Urinary bladder (tissue), 3 donors: ENCODE measurements at regions not wholly inside any gene's neighbourhood (a gene's known extent, or its start where the extent isn't known, plus 50 kb on each side); places are given as distances from the start of the nearest gene placed in this dataset.

ENCODE experiments used
- DNase-seq: peaks from one replicate; pipeline ENCODE4 v3.0.0-alpha.2; 2015; ENCODE audit errors: extremely low spot score
- H3K27ac ChIP-seq: one replicate; pipeline ENCODE4 v1.5.1; 2013; ENCODE audit warnings: low read depth, mild to moderate bottlenecking, moderate library complexity
- H3K36me3 ChIP-seq: one replicate; pipeline ENCODE4 v1.6.1; 2013; ENCODE audit warnings: mild to moderate bottlenecking, moderate library complexity; ENCODE audit not compliant: insufficient read depth
- H3K4me1 ChIP-seq: one replicate; pipeline ENCODE4 v1.6.1; 2013; ENCODE audit warnings: mild to moderate bottlenecking, moderate library complexity; ENCODE audit not compliant: insufficient read depth
- H3K4me3 ChIP-seq: one replicate; pipeline ENCODE4 v1.5.1; 2013; ENCODE audit warnings: low read depth, low read length
- WGBS: extraction: QIAGEN DNeasy Blood & Tissue Kit; methylation state at CpG from one replicate; pipeline ENCODE4 v1.1.7; 2013; 5-methylcytosine and 5-hydroxymethylcytosine counted together
- donor health status: healthy with polysubstance abuse.
- donor health status: healthy.

- Histone ChIP-seq H3K27ac (no peak overlapping the region), H3K4me1 (peaks cover 1% of the 10 kb centered on the region), H3K4me3 (no peak overlapping the region), H3K36me3 (no peaks in the 10 kb centered on the region)
- no peak for DNase-seq
- 7% methylated on average over 36 of the region's 36 CpGs for WGBS
These were observed 257.0 kb downstream of the OTUD1 start for GRCh38 chr10:23695825-23696420.

- no peak overlapping the region for H3K4me3 ChIP-seq
- peaks cover 1% of the 10 kb centered on the region for H3K4me1 ChIP-seq
- no peak overlapping the region for H3K27ac ChIP-seq
- no peak for DNase-seq
- WGBS = 77% methylated on average over 3 of the region's 3 CpGs
- no peaks in the 10 kb centered on the region for H3K36me3 ChIP-seq
These were observed 257.6 kb downstream of the OTUD1 start for GRCh38 chr10:23696476-23696875.

GRCh38 chr10:23702977-23703414 is 264.1 kb downstream of the OTUD1 start:
- no peaks in the 10 kb centered on the region for H3K4me1 ChIP-seq
- WGBS = 10% methylated on average over 9 of the region's 9 CpGs
- H3K36me3 ChIP-seq = no peaks in the 10 kb centered on the region
- peak; percentile 26 for DNase-seq
- no peak overlapping the region for H3K27ac ChIP-seq
- no peak overlapping the region for H3K4me3 ChIP-seq

- DNase-seq = no peak
- no peak overlapping the region for H3K4me3 ChIP-seq
- 94% methylated on average over 1 of the region's 1 CpG for WGBS
- H3K4me1 ChIP-seq = no peaks in the 10 kb centered on the region
- H3K27ac ChIP-seq = no peak overlapping the region
- no peaks in the 10 kb centered on the region for H3K36me3 ChIP-seq
These were observed 276.5 kb downstream of the OTUD1 start for GRCh38 chr10:23715363-23715762.

- H3K36me3 ChIP-seq = no peaks in the 10 kb centered on the region
- H3K4me3 ChIP-seq = no peak overlapping the region
- 56% methylated on average over 2 of the region's 2 CpGs for WGBS
- no peaks in the 10 kb centered on the region for H3K4me1 ChIP-seq
- H3K27ac ChIP-seq = no peak overlapping the region
- no peak for DNase-seq
These were observed 279.0 kb downstream of the OTUD1 start for GRCh38 chr10:23717913-23718312.

- Histone ChIP-seq H3K4me3 (no peak overlapping the region), H3K4me1 (no peaks in the 10 kb centered on the region), H3K27ac (no peak overlapping the region), H3K36me3 (no peaks in the 10 kb centered on the region)
- no peak for DNase-seq
- WGBS = 84% methylated on average over 3 of the region's 3 CpGs
These were observed 280.1 kb downstream of the OTUD1 start for GRCh38 chr10:23718946-23719345.

- Histone ChIP-seq H3K4me3 (no peak overlapping the region), H3K4me1 (no peaks in the 10 kb centered on the region), H3K27ac (no peak overlapping the region), H3K36me3 (no peaks in the 10 kb centered on the region)
- DNase-seq = no peak
- 82% methylated on average over 6 of the region's 6 CpGs for WGBS
These were observed 284.9 kb downstream of the OTUD1 start for GRCh38 chr10:23723796-23724195.

GRCh38 chr10:23725548-23725947 is 286.7 kb downstream of the OTUD1 start:
- DNase-seq = no peak
- 40% methylated on average over 1 of the region's 1 CpG for WGBS
- Histone ChIP-seq H3K4me3 (no peak overlapping the region), H3K36me3 (no peaks in the 10 kb centered on the region), H3K27ac (no peak overlapping the region), H3K4me1 (no peaks in the 10 kb centered on the region)

GRCh38 chr10:23742368-23742767 is 303.5 kb downstream of the OTUD1 start:
- H3K4me3 ChIP-seq = no peak overlapping the region
- no peak for DNase-seq
- H3K36me3 ChIP-seq = no peaks in the 10 kb centered on the region
- 79% methylated on average over 2 of the region's 2 CpGs for WGBS
- no peak overlapping the region for H3K27ac ChIP-seq
- no peaks in the 10 kb centered on the region for H3K4me1 ChIP-seq

GRCh38 chr10:23742807-23743206 is 303.9 kb downstream of the OTUD1 start:
- no peak for DNase-seq
- no peaks in the 10 kb centered on the region for H3K4me1 ChIP-seq
- no peaks in the 10 kb centered on the region for H3K36me3 ChIP-seq
- H3K4me3 ChIP-seq = no peak overlapping the region
- 47% methylated on average over 1 of the region's 1 CpG for WGBS
- H3K27ac ChIP-seq = no peak overlapping the region

GRCh38 chr10:23754179-23754578 is 315.3 kb downstream of the OTUD1 start:
- no peak for DNase-seq
- 51% methylated on average over 2 of the region's 2 CpGs for WGBS
- Histone ChIP-seq H3K36me3 (no peaks in the 10 kb centered on the region), H3K4me1 (no peaks in the 10 kb centered on the region), H3K4me3 (no peak overlapping the region), H3K27ac (no peak overlapping the region)

GRCh38 chr10:23754941-23755340 is 316.1 kb downstream of the OTUD1 start:
- 44% methylated on average over 5 of the region's 5 CpGs for WGBS
- DNase-seq = no peak

GRCh38 chr10:23755556-23755955 is 316.7 kb downstream of the OTUD1 start:
- WGBS = 68% methylated on average over 4 of the region's 4 CpGs
- Histone ChIP-seq H3K4me1 (no peaks in the 10 kb centered on the region), H3K27ac (no peak overlapping the region)

More at GRCh38 chr10:23754941-23755340, 316.1 kb downstream of the OTUD1 start:
- Histone ChIP-seq H3K4me3 (no peak overlapping the region), H3K36me3 (no peaks in the 10 kb centered on the region), H3K4me1 (no peaks in the 10 kb centered on the region), H3K27ac (no peak overlapping the region)

GRCh38 chr10:23768281-23768680 is 329.4 kb downstream of the OTUD1 start:
- no peak overlapping the region for H3K4me3 ChIP-seq
- H3K36me3 ChIP-seq = no peaks in the 10 kb centered on the region
- WGBS = 92% methylated on average over 1 of the region's 1 CpG

More at GRCh38 chr10:23755556-23755955, 316.7 kb downstream of the OTUD1 start:
- peak; percentile 11 for DNase-seq
- no peaks in the 10 kb centered on the region for H3K36me3 ChIP-seq
- no peak overlapping the region for H3K4me3 ChIP-seq

GRCh38 chr10:23777153-23777552 is 338.3 kb downstream of the OTUD1 start:
- Histone ChIP-seq H3K4me1 (no peaks in the 10 kb centered on the region), H3K27ac (no peak overlapping the region), H3K4me3 (no peak overlapping the region), H3K36me3 (no peaks in the 10 kb centered on the region)
- no peak for DNase-seq
- WGBS = 18% methylated on average over 2 of the region's 2 CpGs

More at GRCh38 chr10:23768281-23768680, 329.4 kb downstream of the OTUD1 start:
- Histone ChIP-seq H3K4me1 (no peaks in the 10 kb centered on the region), H3K27ac (no peak overlapping the region)
- DNase-seq = no peak
